CD14-positive monocyte (primary cell): ENCODE measurements at regions not wholly inside any gene's neighbourhood (a gene's known extent, or its start where the extent isn't known, plus 50 kb on each side); places are given as distances from the start of the nearest gene placed in this dataset.

Experiments
- DNase-seq, 3 donors: peaks; one replicate each; pipeline ENCODE4 v3.0.0-alpha.2; 2011 to 2022
- H2AFZ ChIP-seq: 2 replicates; pipeline ENCODE4 v1.6.0; 2012; ENCODE audit warnings: mild to moderate bottlenecking, low read depth, low read length, inconsistent platforms; ENCODE audit not compliant: insufficient read depth, poor library complexity, severe bottlenecking
- H3K27ac ChIP-seq, 2 donors: 1 replicate in 1 of 2; 2 replicates in 1 of 2; pipeline ENCODE4 v1.5.1; 2012 to 2013; ENCODE audit warnings: low read length in 2 of 2, control low read depth in 1 of 2, inconsistent platforms in 1 of 2, low read depth in 1 of 2, mild to moderate bottlenecking in 1 of 2
- H3K27me3 ChIP-seq, 2 donors: one replicate each; pipeline versions ENCODE4 v1.6.0 to v1.6.1; 2011 to 2013; ENCODE audit warnings: low read length in 2 of 2; ENCODE audit not compliant: control insufficient read depth in 2 of 2, insufficient read depth in 2 of 2
- H3K36me3 ChIP-seq, 2 donors: replicated peaks in 1 of 2; 1 replicate in 1 of 2; 2 replicates in 1 of 2; pipeline versions ENCODE4 v1.5.1 to v1.6.1; 2012 to 2013; ENCODE audit warnings: low read length in 2 of 2, control low read depth in 1 of 2, inconsistent platforms in 1 of 2, mild to moderate bottlenecking in 1 of 2; ENCODE audit not compliant: insufficient read depth in 2 of 2, control insufficient read depth in 1 of 2
- H3K4me1 ChIP-seq, 2 donors: 1 replicate in 1 of 2; 2 replicates in 1 of 2; pipeline versions ENCODE4 v1.5.1 to v1.6.1; 2012 to 2013; ENCODE audit warnings: low read length in 2 of 2, control low read depth in 1 of 2, inconsistent platforms in 1 of 2, mild to moderate bottlenecking in 1 of 2, moderate library complexity in 1 of 2; ENCODE audit not compliant: insufficient read depth in 2 of 2, control insufficient read depth in 1 of 2
- H3K4me2 ChIP-seq: replicated peaks from 2 replicates; pipeline ENCODE3; 2012; ENCODE audit warnings: low read length, moderate library complexity, mild to moderate bottlenecking; ENCODE audit not compliant: poor library complexity, severe bottlenecking; ENCODE audit errors: extremely low read depth
- H3K4me3 ChIP-seq, 3 experiments: fragments of 200-600 bp in 1 of 3; sonication (generic) in 1 of 3; replicated peaks in 1 of 3; 1 replicate in 2 of 3; 2 replicates in 1 of 3; pipeline ENCODE4 v1.5.1; 2011 to 2013; ENCODE audit warnings: low read length in 3 of 3, mild to moderate bottlenecking in 3 of 3, control low read depth in 2 of 3, low read depth in 2 of 3, inconsistent platforms in 1 of 3, moderate library complexity in 1 of 3
- H3K79me2 ChIP-seq: 2 replicates; pipeline ENCODE4 v1.6.0; 2012; ENCODE audit warnings: mild to moderate bottlenecking, control low read depth, inconsistent platforms, low read length, moderate library complexity; ENCODE audit not compliant: insufficient read depth
- H3K9ac ChIP-seq: 2 replicates; pipeline ENCODE4 v1.6.0; 2017; ENCODE audit warnings: low read length, mild to moderate bottlenecking; ENCODE audit not compliant: insufficient read depth, poor library complexity, severe bottlenecking
- H3K9me3 ChIP-seq, 2 donors: replicated peaks in 1 of 2; 1 replicate in 1 of 2; 2 replicates in 1 of 2; pipeline versions ENCODE4 v1.5.1 to v1.6.1; 2012 to 2013; ENCODE audit warnings: low read length in 2 of 2, control low read depth in 1 of 2; ENCODE audit not compliant: control insufficient read depth in 1 of 2, insufficient read depth in 1 of 2
- H4K20me1 ChIP-seq: 2 replicates; pipeline ENCODE4 v1.6.0; 2012; ENCODE audit warnings: mild to moderate bottlenecking, low read length, control low read depth, moderate library complexity; ENCODE audit not compliant: insufficient read depth
- H3K27ac Mint-ChIP-seq, 7 donors: one replicate each; pipeline ENCODE4 v1.8.0; 2020; ENCODE audit warnings: mild to moderate bottlenecking in 7 of 7, mixed read lengths in 7 of 7, moderate library complexity in 6 of 7, inconsistent platforms in 2 of 7
- H3K27me3 Mint-ChIP-seq, 3 donors: one replicate each; pipeline ENCODE4 v1.8.0; 2021 to 2022; ENCODE audit warnings: low read depth in 3 of 3, mild to moderate bottlenecking in 3 of 3, mixed read lengths in 3 of 3, moderate library complexity in 3 of 3, inconsistent platforms in 1 of 3
- H3K36me3 Mint-ChIP-seq, 2 donors: one replicate each; pipeline ENCODE4 v1.8.0; 2020; ENCODE audit warnings: mixed read lengths in 2 of 2, inconsistent platforms in 1 of 2, mild to moderate bottlenecking in 1 of 2
- H3K4me1 Mint-ChIP-seq: one replicate; pipeline ENCODE4 v1.8.0; 2020; ENCODE audit warnings: mild to moderate bottlenecking, mixed read lengths
- H3K4me3 Mint-ChIP-seq, 2 donors: one replicate each; pipeline ENCODE4 v1.8.0; 2020; ENCODE audit warnings: mild to moderate bottlenecking in 2 of 2, mixed read lengths in 2 of 2, moderate library complexity in 1 of 2
- H3K9me3 Mint-ChIP-seq, 7 donors: one replicate each; pipeline ENCODE4 v1.8.0; 2020 to 2022; ENCODE audit warnings: mixed read lengths in 7 of 7, mild to moderate bottlenecking in 6 of 7, moderate library complexity in 6 of 7, inconsistent platforms in 2 of 7
- CTCF ChIP-seq: fragments of 200-600 bp; IDR thresholded peaks from one replicate; pipeline ENCODE4 v1.8.0; 2022; ENCODE audit warnings: antibody characterized with exemption, mild to moderate bottlenecking
- whole genome bisulfite sequencing: methylation state at CpG from one replicate; pipeline ENCODE4 v1.1.5; 2013; ENCODE audit warnings: missing lambda C conversion rate; ENCODE audit not compliant: insufficient coverage; 5-methylcytosine and 5-hydroxymethylcytosine counted together
- intact Hi-C, 2 donors: fragments of 100-400 bp; cut with micrococcal nuclease; formaldehyde crosslinking; loops; one replicate each; pipeline versions ENCODE4 v1.15.0 to v1.15.1; 2023

GRCh38 chr3:36302158-36302509 lies 78.2 kb upstream of the STAC start:
- Histone ChIP-seq H3K36me3 (no peaks in the 10 kb centered on the region), H3K9ac (no peak overlapping the region), H3K27ac (no peak overlapping the region), H3K79me2 (no peaks in the 10 kb centered on the region), H3K4me3 (no peak overlapping the region), H3K27me3 (no peaks in the 10 kb centered on the region), H3K4me2 (no peak overlapping the region), H3K9me3 (no peaks in the 10 kb centered on the region), H2AFZ (no peak overlapping the region), H4K20me1 (no peaks in the 10 kb centered on the region), H3K4me1 (no peaks in the 10 kb centered on the region)
- intact Hi-C loops, result no loop called here
- H3K27me3 Mint-ChIP-seq, result peaks cover 0 to 1% (median 0%) of the 10 kb centered on the region in 3 donors
- H3K4me3 Mint-ChIP-seq, result no peak overlapping the region
- no peaks in the 10 kb centered on the region for H3K36me3 Mint-ChIP-seq
- no peak overlapping the region for H3K27ac Mint-ChIP-seq
- WGBS, result 38% methylated on average over 1 of the region's 1 CpG
- no peak for TF ChIP-seq CTCF
- H3K9me3 Mint-ChIP-seq, result peaks cover 0 to 6% (median 1%) of the 10 kb centered on the region in 7 donors
- no peaks in the 10 kb centered on the region for H3K4me1 Mint-ChIP-seq
- DNase-seq, result no peak

DNA sequence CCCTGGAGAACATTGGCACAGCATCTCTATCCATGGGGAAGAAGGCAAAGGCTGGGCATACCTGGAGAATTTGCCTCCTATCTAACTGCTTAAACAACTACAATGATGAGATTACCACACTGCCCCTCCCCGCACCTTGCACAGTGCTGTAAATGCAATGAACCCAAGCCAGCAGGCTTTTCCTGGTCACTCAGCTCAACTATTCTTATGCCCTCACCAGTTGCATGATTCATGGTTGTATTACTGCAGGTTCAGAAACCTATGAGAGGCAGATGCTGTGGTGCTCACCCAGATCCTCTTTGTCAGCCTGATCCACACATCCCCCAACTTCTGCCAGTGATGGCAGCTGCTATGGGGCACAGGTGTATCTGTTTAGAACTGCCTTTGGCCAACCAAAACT lies 77.7 kb upstream of the STAC start:
- H3K79me2 ChIP-seq, result no peaks in the 10 kb centered on the region

More for the DNA sequence above, 77.7 kb upstream of the STAC start:
- Histone ChIP-seq H2AFZ (no peak overlapping the region), H3K27ac (no peak overlapping the region), H3K4me3 (no peak overlapping the region), H4K20me1 (no peaks in the 10 kb centered on the region), H3K27me3 (no peaks in the 10 kb centered on the region), H3K9ac (no peak overlapping the region), H3K4me1 (no peaks in the 10 kb centered on the region), H3K9me3 (no peaks in the 10 kb centered on the region), H3K4me2 (no peak overlapping the region), H3K36me3 (no peaks in the 10 kb centered on the region)
- 86% methylated on average over 1 of the region's 1 CpG for WGBS
- no peak for TF ChIP-seq CTCF
- H3K27ac Mint-ChIP-seq, result no peak overlapping the region
- peaks cover 0 to 1% (median 0%) of the 10 kb centered on the region in 3 donors for H3K27me3 Mint-ChIP-seq
- H3K4me3 Mint-ChIP-seq, result no peak overlapping the region
- no peaks in the 10 kb centered on the region for H3K4me1 Mint-ChIP-seq
- no peak for DNase-seq
- intact Hi-C loops, result no loop called here
- H3K36me3 Mint-ChIP-seq, result no peaks in the 10 kb centered on the region
- H3K9me3 Mint-ChIP-seq, result peaks cover 0 to 6% (median 1%) of the 10 kb centered on the region in 7 donors
